ENCODE measurements at regions not wholly inside any gene's neighbourhood (a gene's known extent, or its start where the extent isn't known, plus 50 kb on each side); places are given as distances from the start of the nearest gene placed in this dataset.

- no peak overlapping the region for H3K4me3 ChIP-seq (ENCODE audit: low read depth, low read length)
- TF ChIP-seq, protein P1, sequence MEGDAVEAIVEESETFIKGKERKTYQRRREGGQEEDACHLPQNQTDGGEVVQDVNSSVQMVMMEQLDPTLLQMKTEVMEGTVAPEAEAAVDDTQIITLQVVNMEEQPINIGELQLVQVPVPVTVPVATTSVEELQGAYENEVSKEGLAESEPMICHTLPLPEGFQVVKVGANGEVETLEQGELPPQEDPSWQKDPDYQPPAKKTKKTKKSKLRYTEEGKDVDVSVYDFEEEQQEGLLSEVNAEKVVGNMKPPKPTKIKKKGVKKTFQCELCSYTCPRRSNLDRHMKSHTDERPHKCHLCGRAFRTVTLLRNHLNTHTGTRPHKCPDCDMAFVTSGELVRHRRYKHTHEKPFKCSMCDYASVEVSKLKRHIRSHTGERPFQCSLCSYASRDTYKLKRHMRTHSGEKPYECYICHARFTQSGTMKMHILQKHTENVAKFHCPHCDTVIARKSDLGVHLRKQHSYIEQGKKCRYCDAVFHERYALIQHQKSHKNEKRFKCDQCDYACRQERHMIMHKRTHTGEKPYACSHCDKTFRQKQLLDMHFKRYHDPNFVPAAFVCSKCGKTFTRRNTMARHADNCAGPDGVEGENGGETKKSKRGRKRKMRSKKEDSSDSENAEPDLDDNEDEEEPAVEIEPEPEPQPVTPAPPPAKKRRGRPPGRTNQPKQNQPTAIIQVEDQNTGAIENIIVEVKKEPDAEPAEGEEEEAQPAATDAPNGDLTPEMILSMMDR (IDR thresholded peaks at IDR 0.05; ENCODE audit: insufficient read depth, low read length, severe bottlenecking), result no peak
- no peak for DNase-seq (ENCODE audit: low read depth)
- H3K27me3 ChIP-seq (ENCODE audit: control insufficient read depth, insufficient read depth, low read length), result no peaks in the 10 kb centered on the region
- H3K36me3 ChIP-seq (ENCODE audit: control insufficient read depth, insufficient read depth, low read length), result no peaks in the 10 kb centered on the region
- no peak for FAIRE-seq
Measured at GRCh38 chr18:66110607-66111006, 359.8 kb downstream of the CDH7 start.

GRCh38 chr18:66109981-66110380 is 359.2 kb downstream of the CDH7 start:
- TF ChIP-seq, protein P1 (IDR thresholded peaks at IDR 0.05; ENCODE audit: insufficient read depth, low read length, severe bottlenecking), result no peak
- FAIRE-seq (no peak), DNase-seq (ENCODE audit: low read depth) (no peak)

DNA sequence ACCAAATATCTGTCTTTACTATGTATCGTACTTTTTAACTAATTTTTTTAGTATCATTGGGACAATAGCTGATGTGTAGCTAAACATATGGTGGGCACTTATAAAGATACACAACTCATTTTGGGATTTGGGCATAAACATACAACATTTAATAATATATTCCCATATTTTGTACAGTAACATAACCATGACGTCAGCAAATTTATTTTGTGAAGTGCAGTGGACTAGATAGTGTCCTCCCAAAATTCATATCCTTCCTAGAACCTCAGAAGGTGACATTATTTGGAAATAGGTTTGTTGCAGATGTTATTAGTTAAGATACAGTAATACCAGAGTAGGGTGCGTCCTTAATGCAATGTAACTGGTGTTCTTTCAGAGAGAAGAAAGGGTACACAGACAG is 356.7 kb downstream of the CDH7 start:
- H3K4me3 ChIP-seq (ENCODE audit: low read depth, low read length), result no peak overlapping the region
- FAIRE-seq (no peak), DNase-seq (ENCODE audit: low read depth) (no peak)
- no peaks in the 10 kb centered on the region for H3K36me3 ChIP-seq (ENCODE audit: control insufficient read depth, insufficient read depth, low read length)
- TF ChIP-seq, protein P1 (IDR thresholded peaks at IDR 0.05; ENCODE audit: insufficient read depth, low read length, severe bottlenecking), result no peak
- no peaks in the 10 kb centered on the region for H3K27me3 ChIP-seq (ENCODE audit: control insufficient read depth, insufficient read depth, low read length)

More at GRCh38 chr18:66109981-66110380, 359.2 kb downstream of the CDH7 start:
- H3K36me3 ChIP-seq (ENCODE audit: control insufficient read depth, insufficient read depth, low read length), result no peaks in the 10 kb centered on the region
- H3K4me3 ChIP-seq (ENCODE audit: low read depth, low read length), result no peak overlapping the region
- H3K27me3 ChIP-seq (ENCODE audit: control insufficient read depth, insufficient read depth, low read length), result no peaks in the 10 kb centered on the region

- TF ChIP-seq, protein P1 (IDR thresholded peaks at IDR 0.05; ENCODE audit: insufficient read depth, low read length, severe bottlenecking), result no peak
- FAIRE-seq, result no peak
Measured at GRCh38 chr18:66105016-66105415, 354.2 kb downstream of the CDH7 start.

DNA sequence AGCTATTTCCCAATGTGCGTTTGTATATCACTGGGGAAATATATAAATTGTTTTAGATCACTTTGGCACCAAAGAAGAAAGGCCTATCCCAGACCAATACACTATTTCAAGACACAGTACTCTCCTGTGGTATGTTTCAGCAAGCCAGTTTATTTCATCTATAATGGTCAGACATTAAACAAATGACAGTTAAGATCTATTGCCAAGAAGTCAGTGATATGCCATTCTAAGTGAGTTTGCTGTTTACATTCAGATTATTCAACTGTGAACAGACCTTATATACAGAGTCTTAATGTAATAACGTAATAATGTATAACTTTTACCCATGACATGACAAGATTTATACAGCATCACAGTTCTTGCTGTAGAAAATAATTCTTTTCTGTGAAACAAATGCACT is 352.7 kb downstream of the CDH7 start:
- no peaks in the 10 kb centered on the region for H3K36me3 ChIP-seq (ENCODE audit: control insufficient read depth, insufficient read depth, low read length)
- DNase-seq (ENCODE audit: low read depth) (no peak), FAIRE-seq (no peak)
- H3K27me3 ChIP-seq (ENCODE audit: control insufficient read depth, insufficient read depth, low read length), result no peaks in the 10 kb centered on the region
- TF ChIP-seq, protein P1 (IDR thresholded peaks at IDR 0.05; ENCODE audit: insufficient read depth, low read length, severe bottlenecking), result no peak
- H3K4me3 ChIP-seq (ENCODE audit: low read depth, low read length), result no peak overlapping the region

More at GRCh38 chr18:66105016-66105415, 354.2 kb downstream of the CDH7 start:
- no peak for DNase-seq (ENCODE audit: low read depth)
- H3K27me3 ChIP-seq (ENCODE audit: control insufficient read depth, insufficient read depth, low read length), result no peaks in the 10 kb centered on the region
- H3K36me3 ChIP-seq (ENCODE audit: control insufficient read depth, insufficient read depth, low read length), result no peaks in the 10 kb centered on the region
- H3K4me3 ChIP-seq (ENCODE audit: low read depth, low read length), result no peak overlapping the region

DNA sequence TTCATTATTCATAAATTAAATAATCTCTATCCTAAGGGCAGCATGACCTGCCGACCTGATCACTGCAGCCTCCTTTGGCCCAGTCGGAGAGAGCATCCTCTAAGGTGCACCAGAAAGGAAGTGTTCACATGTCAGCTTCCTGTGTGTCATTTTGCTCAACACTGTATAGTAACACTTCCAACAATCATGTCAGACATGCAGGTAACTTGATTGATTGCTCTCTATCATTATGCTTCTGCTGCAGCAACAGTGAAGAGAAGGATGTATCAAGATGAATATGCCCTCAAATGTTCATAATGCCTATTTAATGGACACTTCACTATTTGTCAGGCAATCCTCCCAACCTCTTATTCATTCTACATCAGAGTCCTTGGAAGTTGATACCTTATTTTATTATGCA is 332.3 kb downstream of the CDH7 start:
- FAIRE-seq (no peak), DNase-seq (ENCODE audit: low read depth) (no peak)
- TF ChIP-seq, protein P1 (IDR thresholded peaks at IDR 0.05; ENCODE audit: insufficient read depth, low read length, severe bottlenecking), result no peak
- H3K36me3 ChIP-seq (ENCODE audit: control insufficient read depth, insufficient read depth, low read length), result no peaks in the 10 kb centered on the region
- no peaks in the 10 kb centered on the region for H3K27me3 ChIP-seq (ENCODE audit: control insufficient read depth, insufficient read depth, low read length)
- H3K4me3 ChIP-seq (ENCODE audit: low read depth, low read length), result no peak overlapping the region

All from bronchial epithelial cell (primary cell).